ENCODE measurements at regions not wholly inside any gene's neighbourhood (a gene's known extent, or its start where the extent isn't known, plus 50 kb on each side); places are given as distances from the start of the nearest gene placed in this dataset.

- no peak overlapping the region for H3K27ac ChIP-seq
- TF ChIP-seq ZFX (IDR thresholded peaks at IDR 0.05; ENCODE audit: borderline replicate concordance) (no peak), CTCF (IDR thresholded peaks at IDR 0.05) (no peak)
Measured at GRCh38 chr2:155872396-155872795, 460.1 kb downstream of the NR4A2 start.

- TF ChIP-seq CTCF (IDR thresholded peaks at IDR 0.05) (no peak), ZFX (IDR thresholded peaks at IDR 0.05; ENCODE audit: borderline replicate concordance) (no peak)
- H3K27ac ChIP-seq = no peak overlapping the region
Measured at GRCh38 chr2:155871940-155872339, 460.6 kb downstream of the NR4A2 start.

GRCh38 chr2:155867564-155867963 is 465.0 kb downstream of the NR4A2 start:
- no peak for TF ChIP-seq ZFX (IDR thresholded peaks at IDR 0.05; ENCODE audit: borderline replicate concordance)
- no peak for TF ChIP-seq CTCF (IDR thresholded peaks at IDR 0.05)
- H3K27ac ChIP-seq = no peak overlapping the region

GRCh38 chr2:155866477-155866876 is 466.0 kb downstream of the NR4A2 start:
- TF ChIP-seq ZFX (IDR thresholded peaks at IDR 0.05; ENCODE audit: borderline replicate concordance) (no peak), CTCF (IDR thresholded peaks at IDR 0.05) (no peak)
- no peak overlapping the region for H3K27ac ChIP-seq

- H3K27ac ChIP-seq = no peak overlapping the region
- no peak for TF ChIP-seq CTCF (IDR thresholded peaks at IDR 0.05)
Measured at GRCh38 chr2:155852156-155852555, 480.4 kb downstream of the NR4A2 start.

- no peak overlapping the region for H3K27ac ChIP-seq
- TF ChIP-seq ZFX (IDR thresholded peaks at IDR 0.05; ENCODE audit: borderline replicate concordance) = no peak
- TF ChIP-seq CTCF (IDR thresholded peaks at IDR 0.05) = no peak
Measured at GRCh38 chr2:155846259-155846658, 486.3 kb downstream of the NR4A2 start.

- H3K27ac ChIP-seq = no peak overlapping the region
- TF ChIP-seq CTCF (IDR thresholded peaks at IDR 0.05) (no peak), ZFX (IDR thresholded peaks at IDR 0.05; ENCODE audit: borderline replicate concordance) (no peak)
Measured at GRCh38 chr2:155844461-155844860, 488.1 kb downstream of the NR4A2 start.
